Ishikawa (cell line): ENCODE measurements at regions not wholly inside any gene's neighbourhood (a gene's known extent, or its start where the extent isn't known, plus 50 kb on each side); places are given as distances from the start of the nearest gene placed in this dataset.

Source experiments
- CEBPB ChIP-seq: IDR thresholded peaks from 2 replicates; pipeline ENCODE4 v1.6.1; 2012
- EGR1 ChIP-seq: IDR thresholded peaks from 2 replicates; pipeline ENCODE4 v1.6.1; 2012
- EP300 ChIP-seq: IDR thresholded peaks from 2 replicates; pipeline ENCODE4 v1.6.1; 2012; ENCODE audit warnings: borderline replicate concordance
- FOXM1 ChIP-seq: IDR thresholded peaks from 2 replicates; pipeline ENCODE4 v1.6.1; 2012; ENCODE audit warnings: low read depth, borderline replicate concordance
- NFIC ChIP-seq: IDR thresholded peaks from 2 replicates; pipeline ENCODE4 v1.6.1; 2012
- RAD21 ChIP-seq: IDR thresholded peaks from 2 replicates; pipeline ENCODE4 v1.6.1; 2012; ENCODE audit warnings: low read depth
- REST ChIP-seq: IDR thresholded peaks from 2 replicates; pipeline ENCODE4 v1.6.1; 2012; ENCODE audit warnings: low read depth, mild to moderate bottlenecking
- TAF1 ChIP-seq: IDR thresholded peaks from 2 replicates; pipeline ENCODE4 v1.6.1; 2012; ENCODE audit warnings: low read depth, mild to moderate bottlenecking
- TCF12 ChIP-seq: IDR thresholded peaks from 2 replicates; pipeline ENCODE4 v1.6.1; 2012; ENCODE audit warnings: low read depth
- TEAD4 ChIP-seq: IDR thresholded peaks from 2 replicates; pipeline ENCODE4 v1.6.1; 2012
- YY1 ChIP-seq: IDR thresholded peaks from 2 replicates; pipeline ENCODE4 v1.6.1; 2012; ENCODE audit warnings: low read depth
- TF ChIP-seq, protein P1 (sequence below): IDR thresholded peaks from 2 replicates; pipeline ENCODE4 v1.6.1; 2012
- TF ChIP-seq, protein P2 (sequence below): IDR thresholded peaks from 2 replicates; pipeline ENCODE4 v1.6.1; 2012

GRCh38 chr22:27148055-27148454 is 490.7 kb downstream of the MIAT start:
- TF ChIP-seq EP300 (no peak), RAD21 (no peak), EGR1 (no peak), YY1 (no peak), TCF12 (no peak), CEBPB (no peak), REST (no peak), TAF1 (no peak), TEAD4 (no peak), NFIC (no peak), FOXM1 (no peak)
- TF ChIP-seq, protein P1, sequence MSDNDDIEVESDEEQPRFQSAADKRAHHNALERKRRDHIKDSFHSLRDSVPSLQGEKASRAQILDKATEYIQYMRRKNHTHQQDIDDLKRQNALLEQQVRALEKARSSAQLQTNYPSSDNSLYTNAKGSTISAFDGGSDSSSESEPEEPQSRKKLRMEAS: no peak
- TF ChIP-seq, protein P2, sequence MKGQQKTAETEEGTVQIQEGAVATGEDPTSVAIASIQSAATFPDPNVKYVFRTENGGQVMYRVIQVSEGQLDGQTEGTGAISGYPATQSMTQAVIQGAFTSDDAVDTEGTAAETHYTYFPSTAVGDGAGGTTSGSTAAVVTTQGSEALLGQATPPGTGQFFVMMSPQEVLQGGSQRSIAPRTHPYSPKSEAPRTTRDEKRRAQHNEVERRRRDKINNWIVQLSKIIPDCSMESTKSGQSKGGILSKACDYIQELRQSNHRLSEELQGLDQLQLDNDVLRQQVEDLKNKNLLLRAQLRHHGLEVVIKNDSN: no peak
